ENCODE measurements at regions not wholly inside any gene's neighbourhood (a gene's known extent, or its start where the extent isn't known, plus 50 kb on each side); places are given as distances from the start of the nearest gene placed in this dataset.

- no peak for DNase-seq
These were observed 520.1 kb downstream of the BCL11A start for GRCh38 chr2:60033325-60033724.

GRCh38 chr2:60029566-60029883 lies 523.9 kb downstream of the BCL11A start:
- no peak for DNase-seq

GRCh38 chr2:60028849-60029565 lies 524.4 kb downstream of the BCL11A start:
- DNase-seq, result no peak

- DNase-seq, result no peak
These were observed 528.0 kb downstream of the BCL11A start for GRCh38 chr2:60025496-60025895.

- DNase-seq, result no peak
These were observed 530.0 kb downstream of the BCL11A start for GRCh38 chr2:60023256-60023985.

- DNase-seq, result no peak
These were observed 545.8 kb downstream of the BCL11A start for GRCh38 chr2:60007671-60008070.

GRCh38 chr2:60003076-60003475 lies 550.4 kb downstream of the BCL11A start:
- DNase-seq, result no peak

GRCh38 chr2:60002183-60002867 lies 551.1 kb downstream of the BCL11A start:
- no peak for DNase-seq

- no peak for DNase-seq
These were observed 552.8 kb downstream of the BCL11A start for GRCh38 chr2:60000686-60001085.

- no peak for DNase-seq
These were observed 555.1 kb downstream of the BCL11A start for GRCh38 chr2:59998324-59998723.

- no peak for DNase-seq
These were observed 556.1 kb downstream of the BCL11A start for GRCh38 chr2:59997371-59997770.

- no peak for DNase-seq
These were observed 556.6 kb downstream of the BCL11A start for GRCh38 chr2:59996855-59997254.

GRCh38 chr2:59993726-59994125 lies 559.7 kb downstream of the BCL11A start:
- no peak for DNase-seq

- DNase-seq, result no peak
These were observed 565.1 kb downstream of the BCL11A start for GRCh38 chr2:59988341-59988740.

GRCh38 chr2:59986511-59986910 lies 566.9 kb downstream of the BCL11A start:
- DNase-seq, result no peak

- no peak for DNase-seq
These were observed 567.5 kb downstream of the BCL11A start for GRCh38 chr2:59985923-59986322.

GRCh38 chr2:59974051-59974766 lies 579.2 kb downstream of the BCL11A start:
- no peak for DNase-seq

GRCh38 chr2:59969161-59969560 lies 584.3 kb downstream of the BCL11A start:
- DNase-seq, result no peak

- DNase-seq, result no peak
These were observed 585.0 kb downstream of the BCL11A start for GRCh38 chr2:59968441-59968840.

- no peak for DNase-seq
These were observed 585.8 kb downstream of the BCL11A start for GRCh38 chr2:59967691-59968090.

GRCh38 chr2:59963157-59963556 lies 590.3 kb downstream of the BCL11A start:
- DNase-seq, result no peak

- DNase-seq, result no peak
These were observed 591.7 kb downstream of the BCL11A start for GRCh38 chr2:59961746-59962145.

- no peak for DNase-seq
These were observed 593.5 kb downstream of the BCL11A start for GRCh38 chr2:59959944-59960343.
